HEK293 (cell line): ENCODE measurements at regions not wholly inside any gene's neighbourhood (a gene's known extent, or its start where the extent isn't known, plus 50 kb on each side); places are given as distances from the start of the nearest gene placed in this dataset.

Experiments used
- CTCF ChIA-PET: fragments of 350-600 bp; formaldehyde crosslinking; extraction: SDS; loops from one replicate; lab custom pipeline; 2021; ENCODE audit warnings: antibody characterized with exemption; lab: Yijun Ruan, JAX
- POLR2A ChIA-PET: fragments of 300-600 bp; formaldehyde crosslinking; extraction: SDS; loops from one replicate; lab custom pipeline; 2020; ENCODE audit warnings: antibody characterized with exemption, inconsistent platforms; lab: Yijun Ruan, JAX
- H3K27ac ChIP-seq: fragments of 200-500 bp; sonication (Bioruptor generic); 2 replicates; pipeline ENCODE4 v1.5.1; 2014; ENCODE audit warnings: low read depth, low read length, control low read depth, inconsistent platforms; ENCODE audit errors: extremely low read depth
- H3K36me3 ChIP-seq, 2 experiments: fragments of 200-500 bp in 1 of 2; sonication (Bioruptor generic) in 1 of 2; 1 replicate in 1 of 2; 2 replicates in 1 of 2; pipeline ENCODE4 v1.5.1; 2014 to 2017; ENCODE audit warnings: inconsistent platforms in 2 of 2, low read length in 2 of 2; ENCODE audit not compliant: control insufficient read depth in 2 of 2, insufficient read depth in 1 of 2
- H3K4me1 ChIP-seq: fragments of 200-500 bp; sonication (Bioruptor generic); 2 replicates; pipeline ENCODE4 v1.5.1; 2014; ENCODE audit warnings: mild to moderate bottlenecking, low read length, inconsistent platforms; ENCODE audit not compliant: control insufficient read depth, insufficient read depth
- H3K4me3 ChIP-seq: 2 replicates; pipeline ENCODE4 v1.5.1; 2011; ENCODE audit warnings: low read depth, mild to moderate bottlenecking, control low read depth, low read length, moderate library complexity
- H3K9me3 ChIP-seq: fragments of 200-500 bp; sonication (Bioruptor generic); 2 replicates; pipeline ENCODE4 v1.5.1; 2014; ENCODE audit warnings: low read depth, low read length, inconsistent platforms; ENCODE audit not compliant: control insufficient read depth, insufficient read depth
- MEIS1 ChIP-seq: sonication (generic); formaldehyde crosslinking; IDR thresholded peaks from 2 replicates; pipeline ENCODE4 v1.8.1; 2022; ENCODE audit warnings: missing genetic modification reagents, mild to moderate bottlenecking, borderline replicate concordance
- SP2 ChIP-seq: fragments of 450-650 bp; formaldehyde crosslinking; IDR thresholded peaks from 2 replicates; pipeline ENCODE4 v1.5.1; 2016; ENCODE audit warnings: missing biosample characterization, missing genetic modification characterization
- YY1 ChIP-seq: fragments of 450-650 bp; formaldehyde crosslinking; IDR thresholded peaks from 2 replicates; pipeline ENCODE4 v1.5.1; 2018; ENCODE audit warnings: missing biosample characterization, missing genetic modification characterization
- YY2 ChIP-seq: fragments of 450-650 bp; formaldehyde crosslinking; IDR thresholded peaks from 2 replicates; pipeline ENCODE4 v1.5.1; 2016; ENCODE audit warnings: missing biosample characterization, missing genetic modification characterization
- ZNF10 ChIP-seq: fragments of 450-650 bp; formaldehyde crosslinking; IDR thresholded peaks from 2 replicates; pipeline ENCODE4 v1.5.1; 2017; ENCODE audit warnings: missing biosample characterization, missing genetic modification characterization
- ZNF146 ChIP-seq: fragments of 450-650 bp; formaldehyde crosslinking; IDR thresholded peaks from 2 replicates; pipeline ENCODE4 v1.5.1; 2016; ENCODE audit warnings: missing biosample characterization, missing genetic modification characterization
- ZNF169 ChIP-seq: fragments of 450-650 bp; formaldehyde crosslinking; IDR thresholded peaks from 2 replicates; pipeline ENCODE4 v1.5.1; 2016; ENCODE audit warnings: missing biosample characterization, missing genetic modification characterization
- ZNF184 ChIP-seq: fragments of 450-650 bp; IDR thresholded peaks from 2 replicates; pipeline ENCODE4 v1.5.1; 2018; ENCODE audit warnings: missing biosample characterization, mild to moderate bottlenecking, missing genetic modification characterization
- ZNF274 ChIP-seq, 2 experiments: fragments of 200-500 bp in 1 of 2; fragments of 450-650 bp in 1 of 2; sonication (Bioruptor generic) in 1 of 2; formaldehyde crosslinking in 1 of 2; IDR thresholded peaks; 2 replicates each; pipeline versions ENCODE4 v1.5.1 to v1.6.1; 2014 to 2016; ENCODE audit warnings: borderline replicate concordance in 1 of 2, inconsistent platforms in 1 of 2, low read length in 1 of 2, missing biosample characterization in 1 of 2, missing genetic modification characterization in 1 of 2
- ZNF354C ChIP-seq: fragments of 450-650 bp; formaldehyde crosslinking; IDR thresholded peaks from 2 replicates; pipeline ENCODE4 v1.5.1; 2016; ENCODE audit warnings: missing biosample characterization, missing genetic modification characterization, low read depth, borderline replicate concordance
- ZNF391 ChIP-seq: fragments of 450-650 bp; formaldehyde crosslinking; IDR thresholded peaks from 2 replicates; pipeline ENCODE4 v1.5.1; 2016; ENCODE audit warnings: low read depth, missing biosample characterization, missing genetic modification characterization, borderline replicate concordance
- ZNF561 ChIP-seq: fragments of 450-650 bp; IDR thresholded peaks from 2 replicates; pipeline ENCODE4 v1.5.1; 2018; ENCODE audit warnings: missing biosample characterization, missing genetic modification characterization, borderline replicate concordance
- ZNF596 ChIP-seq: fragments of 450-650 bp; IDR thresholded peaks from 2 replicates; pipeline ENCODE4 v1.5.0; 2018; ENCODE audit warnings: missing biosample characterization, mild to moderate bottlenecking, missing genetic modification characterization, moderate library complexity
- ZNF670 ChIP-seq: fragments of 450-650 bp; formaldehyde crosslinking; IDR thresholded peaks from 2 replicates; pipeline ENCODE4 v1.5.1; 2016; ENCODE audit warnings: missing biosample characterization, missing genetic modification characterization, low read depth
- ZNF777 ChIP-seq: fragments of 450-650 bp; formaldehyde crosslinking; IDR thresholded peaks from 2 replicates; pipeline ENCODE4 v1.5.1; 2017; ENCODE audit warnings: missing biosample characterization, missing genetic modification characterization, borderline replicate concordance
- TF ChIP-seq, protein P1 (sequence below): fragments of 450-650 bp; formaldehyde crosslinking; IDR thresholded peaks from 2 replicates; pipeline ENCODE4 v1.5.1; 2016; ENCODE audit warnings: missing biosample characterization, missing genetic modification characterization, borderline replicate concordance
- TF ChIP-seq, protein P2 (sequence below): fragments of 450-650 bp; formaldehyde crosslinking; IDR thresholded peaks from 2 replicates; pipeline ENCODE4 v1.5.0; 2017; ENCODE audit warnings: missing biosample characterization, missing genetic modification characterization, borderline replicate concordance
- TF ChIP-seq, protein P3 (sequence below): fragments of 450-650 bp; formaldehyde crosslinking; conservative IDR thresholded peaks from 2 replicates; pipeline ENCODE4 v1.5.1; 2016; ENCODE audit warnings: low read depth, missing biosample characterization, missing genetic modification characterization

DNA sequence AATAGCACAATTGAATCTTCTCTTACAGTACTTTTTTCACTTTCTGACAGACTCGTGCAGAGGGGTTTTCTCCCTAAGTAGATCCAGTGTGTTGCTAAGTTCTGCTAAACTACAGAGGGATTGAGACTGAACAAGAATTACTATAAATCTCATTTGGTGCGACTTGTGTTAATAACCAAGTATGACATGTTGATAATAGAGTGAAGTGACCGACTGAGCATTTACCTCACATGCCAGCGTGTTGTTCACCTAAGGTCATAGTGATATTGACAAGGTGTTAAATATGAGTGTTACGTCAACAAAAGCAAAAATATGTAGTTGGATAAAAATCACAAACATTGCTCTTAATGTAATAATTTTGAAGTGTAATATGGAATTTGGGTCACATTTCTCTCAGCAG is 97.8 kb upstream of the PDE3A start:
- Histone ChIP-seq H3K4me1 (no peaks in the 10 kb centered on the region), H3K27ac (no peak overlapping the region), H3K9me3 (no peaks in the 10 kb centered on the region), H3K36me3 (no peaks in the 10 kb centered on the region), H3K4me3 (no peak overlapping the region)
- no peak for TF ChIP-seq MEIS1 (CRISPR knock-in tag)
- TF ChIP-seq ZNF274 (IDR thresholded peaks at IDR 0.05; ENCODE audit: low read length): no peak
- no peak for TF ChIP-seq ZNF274 (tag by site-specific recombination; IDR thresholded peaks at IDR 0.05; ENCODE audit: borderline replicate concordance)
- TF ChIP-seq ZNF561 (tag by site-specific recombination): no peak
- TF ChIP-seq ZNF146 (tag by site-specific recombination): no peak
- TF ChIP-seq ZNF169: no peak
- no peak for TF ChIP-seq ZNF391 (tag by site-specific recombination)
- TF ChIP-seq, protein P1, sequence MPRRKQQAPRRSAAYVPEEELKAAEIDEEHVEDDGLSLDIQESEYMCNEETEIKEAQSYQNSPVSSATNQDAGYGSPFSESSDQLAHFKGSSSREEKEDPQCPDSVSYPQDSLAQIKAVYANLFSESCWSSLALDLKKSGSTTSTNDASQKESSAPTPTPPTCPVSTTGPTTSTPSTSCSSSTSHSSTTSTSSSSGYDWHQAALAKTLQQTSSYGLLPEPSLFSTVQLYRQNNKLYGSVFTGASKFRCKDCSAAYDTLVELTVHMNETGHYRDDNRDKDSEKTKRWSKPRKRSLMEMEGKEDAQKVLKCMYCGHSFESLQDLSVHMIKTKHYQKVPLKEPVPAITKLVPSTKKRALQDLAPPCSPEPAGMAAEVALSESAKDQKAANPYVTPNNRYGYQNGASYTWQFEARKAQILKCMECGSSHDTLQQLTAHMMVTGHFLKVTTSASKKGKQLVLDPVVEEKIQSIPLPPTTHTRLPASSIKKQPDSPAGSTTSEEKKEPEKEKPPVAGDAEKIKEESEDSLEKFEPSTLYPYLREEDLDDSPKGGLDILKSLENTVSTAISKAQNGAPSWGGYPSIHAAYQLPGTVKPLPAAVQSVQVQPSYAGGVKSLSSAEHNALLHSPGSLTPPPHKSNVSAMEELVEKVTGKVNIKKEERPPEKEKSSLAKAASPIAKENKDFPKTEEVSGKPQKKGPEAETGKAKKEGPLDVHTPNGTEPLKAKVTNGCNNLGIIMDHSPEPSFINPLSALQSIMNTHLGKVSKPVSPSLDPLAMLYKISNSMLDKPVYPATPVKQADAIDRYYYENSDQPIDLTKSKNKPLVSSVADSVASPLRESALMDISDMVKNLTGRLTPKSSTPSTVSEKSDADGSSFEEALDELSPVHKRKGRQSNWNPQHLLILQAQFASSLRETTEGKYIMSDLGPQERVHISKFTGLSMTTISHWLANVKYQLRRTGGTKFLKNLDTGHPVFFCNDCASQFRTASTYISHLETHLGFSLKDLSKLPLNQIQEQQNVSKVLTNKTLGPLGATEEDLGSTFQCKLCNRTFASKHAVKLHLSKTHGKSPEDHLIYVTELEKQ: no peak
- TF ChIP-seq, protein P2, sequence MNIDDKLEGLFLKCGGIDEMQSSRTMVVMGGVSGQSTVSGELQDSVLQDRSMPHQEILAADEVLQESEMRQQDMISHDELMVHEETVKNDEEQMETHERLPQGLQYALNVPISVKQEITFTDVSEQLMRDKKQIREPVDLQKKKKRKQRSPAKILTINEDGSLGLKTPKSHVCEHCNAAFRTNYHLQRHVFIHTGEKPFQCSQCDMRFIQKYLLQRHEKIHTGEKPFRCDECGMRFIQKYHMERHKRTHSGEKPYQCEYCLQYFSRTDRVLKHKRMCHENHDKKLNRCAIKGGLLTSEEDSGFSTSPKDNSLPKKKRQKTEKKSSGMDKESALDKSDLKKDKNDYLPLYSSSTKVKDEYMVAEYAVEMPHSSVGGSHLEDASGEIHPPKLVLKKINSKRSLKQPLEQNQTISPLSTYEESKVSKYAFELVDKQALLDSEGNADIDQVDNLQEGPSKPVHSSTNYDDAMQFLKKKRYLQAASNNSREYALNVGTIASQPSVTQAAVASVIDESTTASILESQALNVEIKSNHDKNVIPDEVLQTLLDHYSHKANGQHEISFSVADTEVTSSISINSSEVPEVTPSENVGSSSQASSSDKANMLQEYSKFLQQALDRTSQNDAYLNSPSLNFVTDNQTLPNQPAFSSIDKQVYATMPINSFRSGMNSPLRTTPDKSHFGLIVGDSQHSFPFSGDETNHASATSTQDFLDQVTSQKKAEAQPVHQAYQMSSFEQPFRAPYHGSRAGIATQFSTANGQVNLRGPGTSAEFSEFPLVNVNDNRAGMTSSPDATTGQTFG (tag by site-specific recombination): no peak
- TF ChIP-seq YY1 (tag by site-specific recombination): no peak
- TF ChIP-seq ZNF184: no peak
- no peak for TF ChIP-seq ZNF354C
- no peak for TF ChIP-seq ZNF596 (tag by site-specific recombination)
- no peak for TF ChIP-seq ZNF777 (tag by site-specific recombination)
- TF ChIP-seq, protein P3, sequence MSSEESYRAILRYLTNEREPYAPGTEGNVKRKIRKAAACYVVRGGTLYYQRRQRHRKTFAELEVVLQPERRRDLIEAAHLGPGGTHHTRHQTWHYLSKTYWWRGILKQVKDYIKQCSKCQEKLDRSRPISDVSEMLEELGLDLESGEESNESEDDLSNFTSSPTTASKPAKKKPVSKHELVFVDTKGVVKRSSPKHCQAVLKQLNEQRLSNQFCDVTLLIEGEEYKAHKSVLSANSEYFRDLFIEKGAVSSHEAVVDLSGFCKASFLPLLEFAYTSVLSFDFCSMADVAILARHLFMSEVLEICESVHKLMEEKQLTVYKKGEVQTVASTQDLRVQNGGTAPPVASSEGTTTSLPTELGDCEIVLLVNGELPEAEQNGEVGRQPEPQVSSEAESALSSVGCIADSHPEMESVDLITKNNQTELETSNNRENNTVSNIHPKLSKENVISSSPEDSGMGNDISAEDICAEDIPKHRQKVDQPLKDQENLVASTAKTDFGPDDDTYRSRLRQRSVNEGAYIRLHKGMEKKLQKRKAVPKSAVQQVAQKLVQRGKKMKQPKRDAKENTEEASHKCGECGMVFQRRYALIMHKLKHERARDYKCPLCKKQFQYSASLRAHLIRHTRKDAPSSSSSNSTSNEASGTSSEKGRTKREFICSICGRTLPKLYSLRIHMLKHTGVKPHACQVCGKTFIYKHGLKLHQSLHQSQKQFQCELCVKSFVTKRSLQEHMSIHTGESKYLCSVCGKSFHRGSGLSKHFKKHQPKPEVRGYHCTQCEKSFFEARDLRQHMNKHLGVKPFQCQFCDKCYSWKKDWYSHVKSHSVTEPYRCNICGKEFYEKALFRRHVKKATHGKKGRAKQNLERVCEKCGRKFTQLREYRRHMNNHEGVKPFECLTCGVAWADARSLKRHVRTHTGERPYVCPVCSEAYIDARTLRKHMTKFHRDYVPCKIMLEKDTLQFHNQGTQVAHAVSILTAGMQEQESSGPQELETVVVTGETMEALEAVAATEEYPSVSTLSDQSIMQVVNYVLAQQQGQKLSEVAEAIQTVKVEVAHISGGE (tag by site-specific recombination): no peak
- TF ChIP-seq ZNF10 (tag by site-specific recombination): no peak
- no peak for TF ChIP-seq ZNF670
- TF ChIP-seq SP2 (tag by site-specific recombination): no peak
- no peak for TF ChIP-seq YY2
- POLR2A ChIA-PET: no interaction called here
- CTCF ChIA-PET: no interaction called here
